ENCODE measurements at regions not wholly inside any gene's neighbourhood (a gene's known extent, or its start where the extent isn't known, plus 50 kb on each side); places are given as distances from the start of the nearest gene placed in this dataset.

- Histone ChIP-seq H3K27me3 (no peaks in the 10 kb centered on the region), H3K9me3 (no peaks in the 10 kb centered on the region), H3K27ac (no peak overlapping the region), H3K36me3 (no peaks in the 10 kb centered on the region), H3K4me1 (no peaks in the 10 kb centered on the region), H3K4me3 (replicated peaks in 1 of 3) (no peak overlapping the region)
- no peak for DNase-seq
- TF ChIP-seq POLR2A (IDR thresholded peaks at IDR 0.05) (no peak), CTCF (IDR thresholded peaks at IDR 0.05) (no peak)
- intact Hi-C loops (cut with DNase I), result no loop called here
- 95 to 100% methylated on average over 1 of the region's 1 CpG for WGBS, 2 donors
Measured at GRCh38 chr9:134986957-134987356, 69.2 kb upstream of the FCN1 start.

- DNase-seq, result no peak
- H3K4me1 ChIP-seq, result peaks cover 0 to under 1% of the 10 kb centered on the region in 2 donors
- no peaks in the 10 kb centered on the region for H3K36me3 ChIP-seq
- H3K9me3 ChIP-seq, result no peaks in the 10 kb centered on the region
- 94% methylated on average over 6 of the region's 6 CpGs for WGBS, 2 donors
- H3K27ac ChIP-seq, result no peak overlapping the region
- no peaks in the 10 kb centered on the region for H3K27me3 ChIP-seq
- no peak overlapping the region for H3K4me3 ChIP-seq (replicated peaks in 1 of 3)
- intact Hi-C loops (cut with DNase I), result no loop called here
- TF ChIP-seq CTCF (IDR thresholded peaks at IDR 0.05), result no peak
- no peak for TF ChIP-seq POLR2A (IDR thresholded peaks at IDR 0.05)
Measured at GRCh38 chr9:134987376-134987775, 69.7 kb upstream of the FCN1 start.

- H3K9me3 ChIP-seq, result no peaks in the 10 kb centered on the region
- H3K27ac ChIP-seq, result no peak overlapping the region
- no peaks in the 10 kb centered on the region for H3K27me3 ChIP-seq
- WGBS, 2 donors, result 80 to 89% methylated on average over 15 to 16 of the region's 16 CpGs
- H3K4me1 ChIP-seq, result peaks cover 0 to 5% of the 10 kb centered on the region in 2 donors
- no peaks in the 10 kb centered on the region for H3K36me3 ChIP-seq
- no peak overlapping the region for H3K4me3 ChIP-seq (replicated peaks in 1 of 3)
- no peak for DNase-seq
- TF ChIP-seq POLR2A (IDR thresholded peaks at IDR 0.05) (no peak), CTCF (IDR thresholded peaks at IDR 0.05) (no peak)
- intact Hi-C loops (cut with DNase I), result no loop called here
Measured at GRCh38 chr9:134987906-134988700, 70.4 kb upstream of the FCN1 start.

GRCh38 chr9:134988706-134989105 is 71.0 kb upstream of the FCN1 start:
- TF ChIP-seq CTCF (IDR thresholded peaks at IDR 0.05) (no peak), POLR2A (IDR thresholded peaks at IDR 0.05) (no peak)
- no peak overlapping the region for H3K4me3 ChIP-seq (replicated peaks in 1 of 3)
- no peak for DNase-seq
- H3K27me3 ChIP-seq, result no peaks in the 10 kb centered on the region
- no peaks in the 10 kb centered on the region for H3K36me3 ChIP-seq
- no peaks in the 10 kb centered on the region for H3K9me3 ChIP-seq
- peaks cover 4 to 11% of the 10 kb centered on the region in 2 donors for H3K4me1 ChIP-seq
- WGBS, 2 donors, result 83 to 84% methylated on average over 6 to 11 of the region's 12 CpGs
- no peak overlapping the region for H3K27ac ChIP-seq
- intact Hi-C loops (cut with DNase I), result no loop called here

- H3K4me3 ChIP-seq (replicated peaks in 1 of 3), result no peak overlapping the region
- H3K27ac ChIP-seq, result no peak overlapping the region
- no peaks in the 10 kb centered on the region for H3K36me3 ChIP-seq
- H3K27me3 ChIP-seq, result no peaks in the 10 kb centered on the region
- no peak for DNase-seq
- no peak for TF ChIP-seq POLR2A (IDR thresholded peaks at IDR 0.05)
- intact Hi-C loops (cut with DNase I), result no loop called here
- 80 to 81% methylated on average over 23 of the region's 23 CpGs for WGBS, 2 donors
- no peaks in the 10 kb centered on the region for H3K9me3 ChIP-seq
- peaks cover 4 to 14% of the 10 kb centered on the region in 2 donors for H3K4me1 ChIP-seq
Measured at GRCh38 chr9:134989206-134990065, 71.7 kb upstream of the FCN1 start.
